ENCODE measurements at regions not wholly inside any gene's neighbourhood (a gene's known extent, or its start where the extent isn't known, plus 50 kb on each side); places are given as distances from the start of the nearest gene placed in this dataset.

DNA sequence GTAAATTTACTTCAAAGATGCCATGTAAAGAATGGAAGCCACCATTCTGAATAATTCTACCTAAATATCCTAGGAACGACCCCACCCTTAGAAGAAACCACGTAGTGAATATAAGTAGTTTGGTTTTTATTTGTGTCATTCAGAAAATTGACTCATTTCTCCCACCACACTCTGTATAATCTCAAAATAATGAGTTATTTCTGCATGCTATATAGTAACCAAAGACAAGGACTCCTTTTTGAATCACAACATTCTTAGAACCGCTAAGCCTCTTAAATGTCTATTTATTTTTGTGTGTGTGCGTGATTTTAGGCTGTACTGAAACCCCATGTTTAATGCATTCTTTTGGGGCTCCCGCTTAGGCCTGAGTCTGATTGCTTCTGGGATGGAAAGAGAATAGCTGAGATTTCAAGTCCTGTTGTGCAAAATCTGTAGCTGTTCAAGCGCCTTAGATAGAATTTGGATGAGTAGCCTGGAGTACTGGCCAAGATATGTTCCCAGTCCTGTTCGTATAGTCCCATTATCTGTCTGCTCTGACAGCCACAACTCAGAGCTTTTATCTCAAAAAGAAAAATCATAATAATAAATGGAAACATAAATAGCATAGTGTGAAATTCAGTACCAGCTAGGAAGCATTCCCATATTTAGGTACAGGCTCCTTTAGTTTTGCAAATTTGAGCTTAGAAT is 532.4 kb upstream of the NBEA start:
- Histone ChIP-seq H3K36me3 (ENCODE audit: low read depth, missing control alignments) (no peaks in the 10 kb centered on the region), H3K9me3 (no peaks in the 10 kb centered on the region), H3K27ac (no peak overlapping the region), H3K27me3 (no peaks in the 10 kb centered on the region), H3K4me3 (no peak overlapping the region), H3K4me1 (no peaks in the 10 kb centered on the region)
- intact Hi-C loops (cut with DNase I; ENCODE audit: low total_unique reads), result no loop called here
- TF ChIP-seq POLR2A (IDR thresholded peaks at IDR 0.05), result no peak
- TF ChIP-seq, protein P1, sequence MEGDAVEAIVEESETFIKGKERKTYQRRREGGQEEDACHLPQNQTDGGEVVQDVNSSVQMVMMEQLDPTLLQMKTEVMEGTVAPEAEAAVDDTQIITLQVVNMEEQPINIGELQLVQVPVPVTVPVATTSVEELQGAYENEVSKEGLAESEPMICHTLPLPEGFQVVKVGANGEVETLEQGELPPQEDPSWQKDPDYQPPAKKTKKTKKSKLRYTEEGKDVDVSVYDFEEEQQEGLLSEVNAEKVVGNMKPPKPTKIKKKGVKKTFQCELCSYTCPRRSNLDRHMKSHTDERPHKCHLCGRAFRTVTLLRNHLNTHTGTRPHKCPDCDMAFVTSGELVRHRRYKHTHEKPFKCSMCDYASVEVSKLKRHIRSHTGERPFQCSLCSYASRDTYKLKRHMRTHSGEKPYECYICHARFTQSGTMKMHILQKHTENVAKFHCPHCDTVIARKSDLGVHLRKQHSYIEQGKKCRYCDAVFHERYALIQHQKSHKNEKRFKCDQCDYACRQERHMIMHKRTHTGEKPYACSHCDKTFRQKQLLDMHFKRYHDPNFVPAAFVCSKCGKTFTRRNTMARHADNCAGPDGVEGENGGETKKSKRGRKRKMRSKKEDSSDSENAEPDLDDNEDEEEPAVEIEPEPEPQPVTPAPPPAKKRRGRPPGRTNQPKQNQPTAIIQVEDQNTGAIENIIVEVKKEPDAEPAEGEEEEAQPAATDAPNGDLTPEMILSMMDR (IDR thresholded peaks at IDR 0.05), result no peak
- WGBS, 2 donors, result 58 to 65% methylated on average over 7 of the region's 7 CpGs
- no peak for DNase-seq

DNA sequence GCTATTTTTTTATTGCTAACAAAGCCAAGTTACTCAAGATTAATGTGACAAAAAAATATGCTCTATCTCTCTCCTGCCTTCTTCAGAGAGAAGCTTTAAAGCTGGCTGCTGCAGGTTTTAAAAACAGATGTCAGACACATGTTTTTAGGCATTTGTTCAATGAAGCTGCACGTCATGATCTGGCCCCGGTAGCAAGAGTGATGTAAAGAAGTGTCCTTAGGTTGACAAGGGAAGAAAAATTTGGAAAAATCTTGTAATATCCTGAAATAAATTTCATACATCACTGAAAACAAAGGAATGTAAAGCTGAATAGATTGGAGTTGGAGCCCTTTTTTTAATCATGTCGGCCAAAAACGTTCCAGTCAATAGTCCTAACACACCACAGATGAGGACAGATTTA is 531.4 kb upstream of the NBEA start:
- Histone ChIP-seq H3K9me3 (no peaks in the 10 kb centered on the region), H3K4me1 (no peaks in the 10 kb centered on the region), H3K27ac (no peak overlapping the region), H3K27me3 (no peaks in the 10 kb centered on the region), H3K36me3 (ENCODE audit: low read depth, missing control alignments) (no peaks in the 10 kb centered on the region), H3K4me3 (no peak overlapping the region)
- whole genome bisulfite sequencing, 2 donors, result 70 to 73% methylated on average over 4 of the region's 4 CpGs
- TF ChIP-seq POLR2A (IDR thresholded peaks at IDR 0.05), result no peak
- TF ChIP-seq, protein P1 (IDR thresholded peaks at IDR 0.05), result no peak
- DNase-seq, result no peak
- intact Hi-C loops (cut with DNase I; ENCODE audit: low total_unique reads), result no loop called here

DNA sequence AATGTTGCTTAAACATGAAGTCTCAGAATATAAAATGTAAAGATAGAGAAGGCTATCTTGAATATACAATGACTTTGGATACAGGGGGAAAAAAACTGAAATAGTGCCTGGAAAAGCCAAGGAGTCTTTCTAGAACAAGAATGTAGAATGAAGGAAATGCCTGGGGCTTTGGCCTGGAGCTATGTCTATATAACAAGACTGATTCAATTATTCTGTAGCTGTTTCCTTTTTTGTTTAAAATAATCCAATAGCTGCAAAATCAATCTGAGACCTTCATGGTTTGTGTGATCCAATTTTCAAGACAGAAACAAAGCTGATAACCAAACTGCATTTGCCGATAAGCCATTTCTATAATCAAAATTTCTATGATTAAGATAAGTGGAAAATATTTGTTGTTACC is 530.9 kb upstream of the NBEA start:
- WGBS, 2 donors, result 92 to 96% methylated on average over 1 of the region's 1 CpG
- Histone ChIP-seq H3K27me3 (no peaks in the 10 kb centered on the region), H3K27ac (no peak overlapping the region), H3K36me3 (ENCODE audit: low read depth, missing control alignments) (no peaks in the 10 kb centered on the region), H3K9me3 (no peaks in the 10 kb centered on the region), H3K4me3 (no peak overlapping the region), H3K4me1 (no peaks in the 10 kb centered on the region)
- intact Hi-C loops (cut with DNase I; ENCODE audit: low total_unique reads), result no loop called here
- no peak for TF ChIP-seq POLR2A (IDR thresholded peaks at IDR 0.05)
- no peak for DNase-seq

DNA sequence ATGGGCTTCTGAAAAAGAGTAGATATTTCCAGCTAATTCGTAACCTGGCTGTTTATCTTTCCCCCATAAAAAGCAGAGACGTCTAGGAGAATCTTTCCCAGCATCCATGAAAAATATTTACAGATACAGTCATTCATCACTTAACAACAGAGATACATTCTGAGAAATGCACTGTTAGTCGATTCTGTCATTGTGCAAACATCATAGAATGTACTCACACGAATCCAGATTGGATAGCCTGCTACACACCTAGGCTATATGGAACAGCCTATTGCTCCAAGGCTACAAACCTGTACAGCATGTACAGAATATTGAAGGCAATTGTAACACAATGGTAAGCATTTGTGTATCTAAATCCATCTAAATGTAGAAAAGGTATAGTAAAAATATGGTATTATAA is 530.2 kb upstream of the NBEA start:
- Histone ChIP-seq H3K9me3 (no peaks in the 10 kb centered on the region), H3K36me3 (ENCODE audit: low read depth, missing control alignments) (no peaks in the 10 kb centered on the region), H3K4me3 (no peak overlapping the region), H3K27ac (no peak overlapping the region), H3K4me1 (no peaks in the 10 kb centered on the region), H3K27me3 (no peaks in the 10 kb centered on the region)
- TF ChIP-seq, protein P1 (IDR thresholded peaks at IDR 0.05), result no peak
- TF ChIP-seq POLR2A (IDR thresholded peaks at IDR 0.05), result no peak
- WGBS, 2 donors, result 84% methylated on average over 4 of the region's 4 CpGs
- DNase-seq, result no peak
- intact Hi-C loops (cut with DNase I; ENCODE audit: low total_unique reads), result no loop called here

DNA sequence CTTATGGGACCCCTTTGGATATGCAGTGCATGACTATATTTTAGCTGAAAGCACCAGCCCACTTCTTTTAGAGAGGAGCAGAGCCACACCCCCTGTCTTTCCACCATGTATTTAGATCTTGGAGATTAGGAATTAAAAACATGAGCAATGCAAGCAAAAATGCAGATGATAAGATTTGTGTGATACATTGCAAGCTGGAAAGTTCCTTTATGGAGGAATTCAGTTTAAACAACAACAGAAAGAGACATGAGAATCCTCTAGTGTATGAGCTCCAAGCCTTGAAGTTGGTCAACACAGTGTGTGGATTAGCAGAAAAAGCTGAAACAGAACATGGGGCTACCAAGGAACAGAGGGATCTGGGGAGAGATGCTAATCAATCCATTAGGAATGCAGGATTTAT is 529.8 kb upstream of the NBEA start:
- Histone ChIP-seq H3K36me3 (ENCODE audit: low read depth, missing control alignments) (no peaks in the 10 kb centered on the region), H3K4me1 (no peaks in the 10 kb centered on the region), H3K4me3 (no peak overlapping the region), H3K27ac (no peak overlapping the region), H3K27me3 (no peaks in the 10 kb centered on the region), H3K9me3 (no peaks in the 10 kb centered on the region)
- TF ChIP-seq POLR2A (IDR thresholded peaks at IDR 0.05), result no peak
- TF ChIP-seq, protein P1 (IDR thresholded peaks at IDR 0.05), result no peak
- intact Hi-C loops (cut with DNase I; ENCODE audit: low total_unique reads), result no loop called here
- DNase-seq, result no peak

Data from testis (tissue), 2 donors.